ENCODE measurements at regions not wholly inside any gene's neighbourhood (a gene's known extent, or its start where the extent isn't known, plus 50 kb on each side); places are given as distances from the start of the nearest gene placed in this dataset.
A peak's percentile ranks its signal among the peaks of the same experiment; 100 is the strongest.
"Not testable (repeated sequence)": the region's sequence is repeated elsewhere in the genome, so short reads cannot be mapped to it uniquely, and the experiment has no call there.

DNA sequence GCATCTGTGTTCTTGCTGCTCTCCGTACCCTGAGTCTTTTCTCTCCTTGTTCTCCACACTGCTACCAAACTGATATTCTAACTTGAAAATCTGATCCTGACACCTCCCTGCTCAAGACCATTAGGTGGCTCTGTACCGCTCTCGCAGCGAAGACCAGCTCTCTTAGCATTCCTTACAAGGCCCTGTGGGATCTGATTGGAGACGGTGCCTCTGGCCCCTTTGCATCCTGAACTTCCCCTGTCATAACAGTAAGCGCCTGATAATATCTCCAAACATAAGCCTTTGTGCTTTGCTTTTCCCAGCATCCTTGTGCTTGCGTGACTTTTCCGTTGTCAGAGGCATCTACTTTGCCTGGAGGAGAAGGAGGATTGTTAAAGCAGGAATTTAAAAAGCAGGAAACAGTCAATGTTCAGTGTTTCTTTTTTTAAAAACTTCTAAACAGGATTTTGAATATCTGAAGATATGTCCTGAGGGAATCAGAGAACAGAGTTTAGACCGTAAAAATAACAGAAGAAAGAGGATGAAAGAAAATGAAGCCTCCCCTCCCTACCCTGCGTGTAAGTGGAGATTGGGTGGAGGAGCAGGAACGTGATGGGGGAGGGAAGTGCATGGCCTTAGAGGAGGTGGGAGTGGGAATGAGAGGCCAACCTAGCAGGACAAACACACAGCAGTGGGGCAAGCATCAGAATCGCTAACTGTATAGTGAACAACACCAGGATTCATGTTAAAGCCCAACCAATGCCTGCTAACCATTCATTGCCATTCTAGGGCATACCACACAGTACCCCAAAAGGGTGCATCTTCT lies 89.2 kb upstream of the STMND1 start:
- no peak for DNase-seq (ENCODE audit: low spot score)

GRCh38 chr6:17011985-17012384 lies 89.9 kb upstream of the STMND1 start:
- no peak for DNase-seq (ENCODE audit: low spot score)

DNA sequence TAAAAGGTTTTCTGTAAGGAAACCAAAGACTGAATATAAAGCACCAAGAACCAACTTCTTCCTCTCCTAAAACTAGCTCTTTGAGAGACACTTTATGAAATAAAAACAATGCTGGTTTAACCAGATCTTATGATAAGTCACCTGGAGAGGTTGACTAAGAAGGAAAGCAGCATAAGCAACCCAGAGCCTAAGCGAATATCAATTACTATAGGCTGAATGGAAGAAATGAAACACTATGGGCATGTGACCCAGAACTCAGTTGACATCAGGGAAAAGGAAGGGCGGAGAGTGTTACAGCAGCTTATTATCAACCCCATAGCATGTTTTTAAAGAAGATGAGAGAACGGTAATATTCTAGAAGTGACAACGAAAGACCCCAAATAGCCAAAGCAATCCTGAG lies 94.1 kb upstream of the STMND1 start:
- DNase-seq (ENCODE audit: low spot score), result no peak

GRCh38 chr6:17006543-17006942 lies 95.3 kb upstream of the STMND1 start:
- DNase-seq (ENCODE audit: low spot score), result no peak

DNA sequence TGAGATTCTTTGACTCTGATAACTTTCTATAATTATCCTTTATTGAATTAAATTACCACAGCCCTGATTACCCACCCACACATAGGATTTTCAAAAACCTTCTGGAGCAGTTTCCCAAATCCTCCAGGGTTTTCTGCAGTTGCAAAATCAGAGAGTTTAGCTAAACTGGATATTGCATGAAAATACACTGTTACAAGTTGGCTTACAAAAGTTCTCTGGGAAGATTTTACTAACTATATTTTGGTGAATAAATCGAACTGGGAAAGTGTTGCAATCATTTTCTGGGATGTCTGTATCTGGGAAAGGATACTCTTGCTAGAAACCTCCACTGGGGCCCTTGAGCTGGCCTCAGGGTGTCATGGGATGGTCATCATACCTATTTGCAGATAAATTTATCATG lies 97.6 kb upstream of the STMND1 start:
- DNase-seq (ENCODE audit: low spot score), result no peak

GRCh38 chr6:17002123-17002522 lies 99.7 kb upstream of the STMND1 start:
- DNase-seq (ENCODE audit: low spot score), result no peak

- peak; percentile 17 for DNase-seq (ENCODE audit: low spot score)
These were observed 100.7 kb upstream of the STMND1 start for GRCh38 chr6:17001188-17001587.

DNA sequence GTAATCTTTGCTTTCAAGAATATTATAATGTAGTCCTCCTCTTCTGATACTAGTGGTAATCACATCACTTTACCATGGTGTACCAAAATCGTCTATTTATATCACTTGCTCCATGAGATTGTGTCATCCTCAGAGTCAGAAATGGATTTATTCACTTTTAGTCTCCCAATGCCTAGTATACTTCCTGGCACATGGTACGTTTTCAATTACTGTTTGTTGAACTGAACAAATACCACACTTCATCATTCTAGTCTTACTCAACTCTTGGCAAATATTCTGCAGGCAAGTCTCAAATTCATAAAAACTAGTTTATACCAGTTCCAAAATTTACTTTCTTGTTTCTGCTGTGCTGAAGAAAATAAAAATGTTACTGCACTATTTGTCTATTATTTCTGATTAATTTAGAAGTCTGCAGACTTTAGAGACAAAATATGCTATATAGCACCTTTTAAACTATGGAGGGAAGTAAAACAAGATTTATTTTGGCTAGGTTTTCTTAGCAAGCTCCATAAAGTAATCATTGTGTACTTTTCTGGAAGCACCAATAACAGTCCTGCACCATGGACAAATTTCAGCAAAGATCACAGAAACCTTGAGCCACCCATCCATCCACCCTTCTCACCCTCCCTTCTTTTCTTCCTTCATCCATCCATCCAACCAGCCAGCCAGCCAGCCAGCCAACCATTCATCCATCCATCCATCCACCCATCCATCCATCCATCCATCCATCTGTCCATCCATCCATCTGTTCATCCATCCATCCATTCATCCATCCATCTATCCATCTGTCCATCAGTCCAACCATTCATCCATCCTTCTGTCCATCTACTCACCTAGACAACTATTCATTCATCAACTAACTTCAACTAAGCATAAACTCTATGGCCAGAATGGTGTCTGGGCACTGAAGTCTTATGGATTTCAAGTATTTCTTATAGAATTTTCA lies 102.1 kb upstream of the STMND1 start:
- peak; percentile 80 for DNase-seq (ENCODE audit: low spot score)

GRCh38 chr6:16998461-16998860 lies 103.4 kb upstream of the STMND1 start:
- no peak for DNase-seq (ENCODE audit: low spot score)

DNA sequence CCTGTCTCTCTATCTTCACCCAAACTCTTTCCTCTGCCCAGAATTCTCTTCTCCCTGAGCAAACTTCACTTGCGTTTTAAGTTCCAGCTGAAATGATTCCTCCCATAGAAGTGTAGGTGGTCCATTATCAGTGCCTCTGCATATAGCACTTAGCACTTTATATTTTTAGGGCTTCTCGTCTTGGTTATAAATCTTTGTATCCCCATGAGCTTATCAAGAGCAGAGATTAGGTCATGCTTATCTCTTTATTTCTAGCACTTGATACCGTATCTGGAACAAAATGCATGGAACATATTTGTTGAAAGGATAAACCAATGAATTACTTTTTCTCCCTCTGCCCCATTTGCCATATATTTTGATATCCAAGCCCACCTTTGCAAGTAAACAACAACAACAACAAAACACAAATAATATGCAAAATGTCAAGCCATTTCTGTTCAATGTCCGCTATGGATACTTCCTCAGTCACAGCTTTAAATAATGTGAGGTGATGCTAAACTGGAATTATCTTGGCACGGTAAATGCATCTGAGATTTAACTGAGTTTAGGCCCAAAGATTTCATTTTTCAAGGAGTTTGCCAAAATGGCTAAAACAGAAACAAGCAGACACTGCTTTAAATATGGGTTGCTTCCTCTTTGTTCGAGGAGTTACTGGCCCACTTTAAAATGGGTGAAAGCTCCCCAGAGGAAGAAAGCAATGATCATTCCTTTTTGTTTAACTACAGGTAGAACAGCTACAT lies 106.2 kb upstream of the STMND1 start:
- DNase-seq (ENCODE audit: low spot score), result no peak

GRCh38 chr6:16993396-16993795 lies 108.5 kb upstream of the STMND1 start:
- DNase-seq (ENCODE audit: low spot score), result no peak

- DNase-seq (ENCODE audit: low spot score), result no peak
These were observed 109.7 kb upstream of the STMND1 start for GRCh38 chr6:16991981-16992629.

GRCh38 chr6:16989976-16990375 lies 111.9 kb upstream of the STMND1 start:
- not testable (repeated sequence) for DNase-seq (ENCODE audit: low spot score)

DNA sequence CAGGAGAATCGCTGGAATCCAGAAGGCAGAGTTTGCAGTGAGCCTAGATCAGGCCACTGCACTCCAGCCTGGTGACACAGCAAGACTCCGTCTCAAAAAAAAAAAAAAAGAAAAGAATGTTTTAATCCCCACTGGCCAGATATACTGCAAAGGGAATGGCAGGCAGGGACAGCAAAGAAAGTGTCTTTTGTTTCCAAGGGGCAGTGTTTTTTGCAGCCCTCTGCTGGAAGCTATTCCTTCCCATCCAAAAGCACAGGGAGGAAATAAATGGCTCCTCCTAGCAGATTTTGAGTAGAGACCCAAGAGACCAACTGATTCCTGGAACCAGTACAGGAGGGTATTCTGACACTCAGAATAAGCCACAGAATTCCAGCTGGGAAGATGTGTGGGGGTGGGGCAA lies 112.5 kb upstream of the STMND1 start:
- no peak for DNase-seq (ENCODE audit: low spot score)

DNA sequence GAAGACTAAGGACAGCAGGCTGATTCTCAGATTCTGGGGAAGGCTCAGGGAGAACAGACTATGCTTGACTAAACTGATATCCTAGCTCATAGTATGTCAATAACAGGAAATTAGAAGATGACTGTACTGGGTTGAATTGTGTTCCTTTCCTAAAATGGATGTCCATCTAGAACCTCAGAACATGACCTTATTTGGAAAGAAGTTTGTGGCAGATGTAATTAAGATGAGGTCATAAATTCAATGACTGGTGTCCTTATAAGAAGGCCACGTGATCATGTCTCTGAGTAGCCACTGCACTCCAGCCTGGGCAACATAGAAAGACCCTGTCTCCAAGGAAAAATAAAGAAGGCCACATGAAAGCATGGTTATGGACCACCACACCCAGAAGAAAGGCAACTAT lies 113.9 kb upstream of the STMND1 start:
- no peak for DNase-seq (ENCODE audit: low spot score)

- DNase-seq (ENCODE audit: low spot score), result peak; percentile 74
These were observed 116.2 kb upstream of the STMND1 start for GRCh38 chr6:16985513-16986284.

DNA sequence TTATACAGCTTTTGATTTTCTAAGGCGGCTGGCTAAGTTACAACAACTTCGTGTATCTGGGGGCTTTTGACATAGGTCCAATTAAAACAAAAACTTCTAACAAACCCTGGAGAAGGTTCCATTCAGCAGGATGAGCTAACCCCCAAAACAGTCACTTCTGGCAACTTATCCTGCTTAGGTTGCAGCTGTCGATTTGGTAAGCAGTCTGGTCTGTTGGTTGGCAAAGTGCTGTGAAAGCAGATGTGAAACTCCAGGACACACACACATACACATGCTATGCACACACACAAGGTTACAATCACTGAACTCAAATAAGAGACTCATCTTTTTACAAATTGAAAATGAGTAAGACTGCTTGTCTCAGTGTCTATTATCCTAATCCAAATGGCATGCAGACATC lies 119.0 kb upstream of the STMND1 start:
- DNase-seq (ENCODE audit: low spot score), result peak; percentile 76

DNA sequence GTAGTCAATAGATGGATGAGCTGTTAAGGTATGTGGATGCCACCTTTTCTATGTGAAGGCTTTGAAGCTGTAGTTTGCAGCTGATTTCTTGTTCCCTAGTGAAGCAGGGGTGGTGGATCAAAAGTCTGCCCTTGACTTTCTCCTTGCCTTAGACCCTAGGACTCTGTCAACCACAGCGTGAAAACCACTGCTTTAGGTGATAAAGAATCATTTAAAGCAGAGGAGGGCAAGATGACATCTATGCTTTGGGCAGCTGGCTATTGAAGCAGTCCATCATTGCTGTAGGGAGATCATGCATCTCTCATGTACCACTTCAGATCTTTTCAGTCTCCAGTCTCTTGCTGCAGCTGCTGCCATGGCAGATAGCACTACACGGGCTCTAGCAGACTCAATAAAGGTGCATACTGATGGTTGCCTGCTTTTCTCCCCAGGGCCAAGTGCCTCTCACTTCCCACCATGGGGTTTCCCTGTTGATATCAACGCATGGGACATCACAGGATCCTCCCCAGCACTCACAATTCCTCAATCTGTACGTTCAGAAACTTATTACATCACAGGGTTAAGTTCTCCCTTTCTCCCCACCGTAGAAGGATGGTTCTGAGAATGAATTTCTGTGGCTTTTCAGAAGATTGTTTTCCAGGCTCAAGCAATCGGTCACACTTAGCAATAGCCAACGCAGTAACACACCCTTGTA lies 122.0 kb upstream of the STMND1 start:
- no peak for DNase-seq (ENCODE audit: low spot score)

- no peak for DNase-seq (ENCODE audit: low spot score)
These were observed 123.2 kb upstream of the STMND1 start for GRCh38 chr6:16978686-16979085.

DNA sequence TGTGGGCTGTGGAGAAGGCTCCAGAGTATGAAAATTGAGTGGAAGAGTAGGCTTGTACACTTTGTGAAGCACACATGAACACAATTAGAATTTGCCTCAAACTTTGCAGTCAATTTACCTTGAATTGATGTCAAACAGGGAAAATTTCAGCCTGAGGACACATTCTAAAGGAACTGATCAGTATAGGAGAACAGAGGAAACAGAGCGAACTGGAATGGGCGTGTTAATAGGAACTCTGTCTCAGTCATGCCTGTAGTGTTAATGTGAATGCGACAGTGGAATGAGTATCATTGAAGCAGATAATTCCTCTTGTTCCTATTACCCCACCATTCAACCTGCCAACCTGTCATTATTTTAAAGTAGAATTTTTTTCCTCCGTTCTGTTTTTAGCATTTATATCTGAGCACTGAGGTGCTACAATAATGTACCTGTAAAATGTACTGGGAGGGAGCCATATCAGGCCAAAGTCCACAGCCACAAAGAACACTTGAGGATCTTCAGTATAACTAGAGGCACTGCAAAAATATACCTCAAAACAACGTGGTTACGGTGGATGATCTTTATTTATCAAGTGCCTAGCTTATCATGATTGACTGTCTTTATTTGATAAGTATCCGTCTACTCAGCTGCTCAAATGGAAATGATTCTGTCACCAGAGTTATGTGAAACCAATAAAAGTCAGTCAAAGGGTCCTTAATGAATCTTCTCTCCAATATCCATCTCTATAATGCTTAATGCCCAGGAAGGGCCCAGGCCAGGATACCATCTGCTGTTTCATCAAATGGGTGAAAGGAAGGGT lies 125.3 kb upstream of the STMND1 start:
- DNase-seq (ENCODE audit: low spot score), result no peak
